ENCODE measurements at regions not wholly inside any gene's neighbourhood (a gene's known extent, or its start where the extent isn't known, plus 50 kb on each side); places are given as distances from the start of the nearest gene placed in this dataset.
A peak's percentile ranks its signal among the peaks of the same experiment; 100 is the strongest.

DNA sequence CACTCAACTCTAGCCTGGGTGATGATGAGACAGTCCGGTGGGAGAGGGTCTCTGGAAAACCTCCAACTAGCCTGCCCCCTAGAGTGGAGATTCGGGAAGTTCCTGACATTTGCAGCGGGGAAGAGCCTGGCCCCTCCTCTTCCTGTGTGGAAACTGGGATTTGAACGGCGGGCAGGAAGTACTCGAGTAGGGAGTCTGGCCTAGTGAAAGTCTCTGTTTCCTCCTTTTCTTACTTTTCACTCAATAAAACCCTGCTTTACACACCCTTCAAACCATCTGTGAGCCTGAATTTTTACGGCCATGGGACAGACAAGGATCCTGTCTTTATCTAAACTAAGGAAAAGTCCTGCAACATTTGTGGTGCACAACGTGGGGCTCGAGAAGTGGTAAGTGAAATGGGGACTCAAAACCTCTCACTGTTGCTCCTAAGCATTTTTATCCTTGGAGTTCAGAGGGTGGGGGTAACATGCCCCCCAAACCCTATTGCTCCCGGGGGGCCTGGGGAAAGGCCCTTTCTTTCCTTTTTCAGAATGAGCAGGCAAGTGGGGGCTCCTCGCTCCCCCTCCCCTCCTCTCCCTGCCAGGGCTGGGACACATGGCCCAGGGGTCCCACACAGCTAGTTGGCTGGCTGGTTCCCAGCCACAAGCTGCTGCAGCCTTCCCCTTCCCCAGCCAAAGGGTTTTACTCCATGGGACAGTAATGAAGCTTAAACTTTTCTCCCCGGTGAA is 224.7 kb upstream of the GBE1 start:
- DNase-seq (ENCODE audit: low read depth): peak; percentile 4

DNA sequence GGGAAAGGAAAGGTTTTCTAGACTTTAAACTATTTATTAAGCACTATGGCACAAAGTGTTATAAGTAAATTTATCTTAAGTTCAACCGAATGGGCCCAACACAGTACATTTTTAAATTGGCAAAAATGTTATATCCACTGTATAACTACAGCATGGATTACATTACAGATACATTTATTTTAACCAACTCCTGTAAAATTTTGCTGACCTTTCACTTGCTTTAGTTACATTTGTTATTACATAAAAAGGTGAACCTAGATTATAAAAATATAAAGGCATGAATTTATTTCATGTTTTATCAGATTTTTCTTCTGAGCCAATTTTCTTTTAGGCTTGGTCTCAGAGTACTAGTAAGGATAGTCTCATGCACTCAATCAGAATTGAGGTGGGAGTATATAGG is 221.9 kb upstream of the GBE1 start:
- DNase-seq (ENCODE audit: low read depth): no peak

DNA sequence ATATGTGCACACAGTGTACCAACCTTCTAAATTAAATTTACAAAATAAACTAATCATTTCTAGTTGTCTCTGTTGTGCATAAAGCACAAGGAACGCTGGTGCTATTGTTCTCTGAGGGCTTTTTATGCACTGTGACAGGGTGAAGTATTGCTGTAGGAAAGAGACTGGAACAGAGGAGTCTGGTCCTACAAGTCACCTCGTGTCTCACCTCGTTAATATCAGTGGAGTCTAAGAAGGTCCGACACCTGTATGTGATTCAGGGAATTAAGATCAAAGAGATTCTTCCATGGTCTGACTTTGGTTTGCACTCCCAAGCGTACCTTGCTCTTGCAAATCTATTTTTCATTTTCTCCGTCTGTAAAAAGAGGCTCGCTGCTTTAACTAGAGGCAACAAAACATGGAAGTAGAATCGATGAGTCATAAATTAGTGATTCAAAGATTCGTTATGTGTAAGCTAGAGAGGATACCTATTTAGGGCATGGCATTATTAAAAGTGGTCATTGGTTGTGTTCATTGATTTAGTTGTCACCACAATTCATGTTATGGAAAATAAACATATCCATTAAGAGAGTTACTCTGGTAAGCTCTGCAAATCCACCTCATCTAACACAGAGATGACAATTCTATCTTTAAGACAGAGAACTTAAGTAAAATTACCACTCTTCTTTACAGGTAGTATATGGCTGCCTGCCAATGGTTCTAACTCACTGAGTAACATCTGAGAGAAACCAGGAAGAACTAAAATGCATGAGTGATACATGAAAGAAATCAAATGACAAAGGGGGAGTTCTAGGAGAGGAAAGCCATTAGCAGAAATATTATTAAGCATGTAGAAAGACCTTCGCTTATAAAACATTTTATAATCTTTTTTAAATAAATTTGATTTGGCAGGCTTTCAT is 219.4 kb upstream of the GBE1 start:
- no peak for DNase-seq (ENCODE audit: low read depth)

DNA sequence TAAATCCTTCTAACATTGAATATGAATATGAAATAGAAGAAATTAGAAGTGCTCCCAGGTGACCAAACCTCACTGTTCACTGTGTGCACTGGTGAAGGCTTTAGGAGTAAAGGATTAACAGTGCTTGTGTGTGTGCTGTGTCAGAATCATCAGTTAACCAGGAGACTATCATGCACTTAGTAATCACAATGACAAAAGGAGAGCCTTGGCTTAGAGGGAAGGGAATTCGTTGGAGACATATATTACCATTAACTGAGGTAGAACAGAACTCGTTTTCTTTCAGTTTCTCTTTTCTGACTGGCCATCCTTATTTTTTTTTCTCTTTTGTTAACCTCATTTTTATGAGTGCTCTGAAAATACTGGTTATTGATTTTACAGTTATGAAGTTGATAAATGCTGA is 213.3 kb upstream of the GBE1 start:
- DNase-seq (ENCODE audit: low read depth): no peak

DNA sequence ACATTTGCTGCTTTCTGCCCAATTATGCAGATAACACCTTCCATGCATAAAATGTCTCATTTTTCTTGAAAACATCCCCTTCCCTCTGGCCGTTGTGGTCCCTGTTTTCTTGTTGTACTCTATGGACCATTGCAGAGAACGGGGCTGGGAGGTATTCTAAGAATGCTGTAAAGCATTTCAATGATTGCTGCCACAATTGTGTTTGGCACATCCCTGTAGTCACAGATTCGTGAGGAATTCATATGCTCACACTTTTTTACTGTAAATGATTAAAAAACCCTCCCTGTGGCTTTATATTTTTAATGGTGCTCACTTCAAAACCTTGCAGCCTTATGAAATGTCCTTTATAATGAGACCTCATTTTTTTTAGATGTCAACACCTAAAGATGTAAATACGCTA is 207.2 kb upstream of the GBE1 start:
- DNase-seq (ENCODE audit: low read depth): no peak

DNA sequence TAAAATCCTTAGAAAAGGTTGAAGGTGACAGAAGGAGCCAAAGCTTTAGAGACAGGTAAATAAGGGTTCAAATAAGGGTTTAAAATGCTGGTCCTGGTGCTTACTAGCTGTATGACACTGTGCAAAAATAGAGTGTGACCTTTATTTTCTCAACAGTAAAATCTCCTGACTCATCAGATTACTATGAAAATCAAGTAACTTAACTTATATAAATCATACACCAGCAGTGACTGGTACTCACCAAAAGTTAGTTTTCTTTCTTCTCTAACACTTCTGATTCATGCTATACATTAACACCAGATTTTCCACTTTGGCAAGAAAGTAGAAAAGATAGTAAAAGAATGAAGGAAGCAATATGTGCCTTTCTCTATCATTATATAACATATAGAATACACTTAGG is 205.9 kb upstream of the GBE1 start:
- DNase-seq (ENCODE audit: low read depth): no peak

DNA sequence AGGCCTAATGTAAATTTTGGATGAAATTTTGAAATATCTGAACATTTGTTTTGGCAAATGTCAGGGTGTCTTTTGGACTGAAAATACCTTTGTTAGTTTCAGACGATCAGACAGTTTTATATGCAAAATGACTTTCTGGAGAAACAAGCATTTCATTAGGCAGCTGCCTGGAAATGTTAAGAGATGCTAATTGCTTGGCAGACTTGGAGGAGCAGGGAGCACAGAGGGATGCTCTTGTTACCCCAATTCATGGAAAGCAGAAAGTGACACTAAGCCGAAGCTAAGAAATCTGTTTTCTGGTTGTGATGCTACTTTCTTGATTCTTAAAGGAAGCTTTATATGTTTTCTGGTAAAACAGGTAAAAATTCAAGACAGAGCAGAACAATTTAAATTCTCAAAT is 204.3 kb upstream of the GBE1 start:
- no peak for DNase-seq (ENCODE audit: low read depth)

DNA sequence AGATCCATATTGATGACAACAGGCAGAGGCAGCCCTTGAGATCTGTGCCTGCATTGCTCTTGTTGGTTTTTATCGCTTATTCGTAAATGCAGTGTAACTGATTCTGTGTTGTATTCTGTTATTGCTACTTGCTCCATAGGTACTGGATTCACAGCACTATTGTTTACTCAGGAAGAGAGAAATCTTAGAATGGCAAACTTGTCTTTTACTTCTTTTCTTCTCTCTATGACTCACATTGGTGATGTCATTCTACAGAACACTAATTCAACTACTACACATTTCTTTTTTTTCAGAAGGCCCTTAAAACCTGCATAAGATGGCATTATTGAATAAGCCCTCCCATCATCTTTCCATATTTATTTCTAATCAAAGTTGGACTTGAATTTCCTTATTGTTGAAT is 201.0 kb upstream of the GBE1 start:
- peak; percentile 53 for DNase-seq (ENCODE audit: low read depth)

DNA sequence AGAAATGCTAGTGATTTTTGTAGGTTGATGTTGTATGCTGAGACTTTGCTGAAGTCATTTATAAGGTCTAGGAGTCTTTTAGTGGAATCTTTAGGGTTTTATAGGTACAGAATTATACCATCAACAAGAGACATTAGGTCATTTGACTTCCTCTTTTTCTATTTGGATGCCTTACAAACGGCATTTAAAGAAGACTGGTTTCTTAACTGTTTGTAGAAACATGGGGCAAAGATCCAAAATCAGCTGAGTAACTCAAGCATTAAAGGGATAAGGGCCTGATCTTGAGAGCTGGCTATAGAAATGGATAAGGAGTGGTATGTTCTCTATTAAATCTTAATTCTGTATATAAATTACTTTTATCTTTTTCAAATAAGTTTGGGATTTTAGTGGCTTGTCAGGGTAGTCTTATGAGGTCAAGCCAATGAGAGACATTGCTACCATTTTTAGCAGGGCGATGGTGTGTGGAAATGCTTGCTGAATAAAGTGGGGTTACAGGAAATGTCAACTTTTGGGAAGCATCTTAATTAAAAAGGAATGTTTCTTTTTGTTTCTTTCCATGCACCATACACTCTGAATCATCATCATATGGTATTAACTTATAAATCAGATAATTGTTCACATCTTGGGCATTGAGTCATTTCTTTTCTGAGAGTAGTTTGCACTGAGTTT is 197.7 kb upstream of the GBE1 start:
- DNase-seq (ENCODE audit: low read depth): no peak

DNA sequence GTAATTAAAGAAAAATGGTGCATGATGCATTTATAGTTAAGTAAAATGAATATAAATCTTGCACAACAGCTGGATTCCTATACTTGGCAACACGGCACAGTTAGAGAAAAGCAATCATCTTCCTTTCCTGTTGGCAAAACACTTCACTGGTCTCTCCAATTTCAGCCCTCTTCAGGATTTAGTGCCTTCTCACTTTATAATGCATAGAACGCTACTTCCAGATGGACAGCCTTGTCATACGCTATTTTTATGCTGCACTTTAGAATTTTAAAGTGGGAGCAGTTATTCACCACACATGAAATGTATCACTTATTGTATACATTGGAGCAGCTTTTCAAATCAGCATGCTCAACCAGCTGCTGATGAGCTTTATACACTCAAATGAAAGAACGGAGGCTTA is 194.4 kb upstream of the GBE1 start:
- DNase-seq (ENCODE audit: low read depth): no peak

DNA sequence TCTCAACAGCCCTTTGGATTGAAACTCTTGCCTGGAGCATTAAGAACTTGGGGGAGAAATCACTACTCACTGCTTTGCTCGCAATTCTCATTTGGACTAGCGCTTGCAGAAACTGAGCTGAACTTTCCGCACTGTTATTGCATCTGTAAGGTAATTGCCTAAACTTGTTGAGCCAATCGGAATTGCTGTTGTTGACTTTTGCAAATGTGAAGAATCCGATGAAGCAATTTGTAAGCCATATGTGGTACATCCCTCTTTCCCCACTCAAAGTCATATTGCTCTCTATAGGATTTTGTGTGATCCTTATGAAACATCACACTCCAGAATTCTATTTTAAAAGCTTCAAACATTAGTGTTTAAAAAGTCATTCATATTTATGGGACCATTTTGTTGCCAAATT is 191.7 kb upstream of the GBE1 start:
- DNase-seq (ENCODE audit: low read depth): no peak

DNA sequence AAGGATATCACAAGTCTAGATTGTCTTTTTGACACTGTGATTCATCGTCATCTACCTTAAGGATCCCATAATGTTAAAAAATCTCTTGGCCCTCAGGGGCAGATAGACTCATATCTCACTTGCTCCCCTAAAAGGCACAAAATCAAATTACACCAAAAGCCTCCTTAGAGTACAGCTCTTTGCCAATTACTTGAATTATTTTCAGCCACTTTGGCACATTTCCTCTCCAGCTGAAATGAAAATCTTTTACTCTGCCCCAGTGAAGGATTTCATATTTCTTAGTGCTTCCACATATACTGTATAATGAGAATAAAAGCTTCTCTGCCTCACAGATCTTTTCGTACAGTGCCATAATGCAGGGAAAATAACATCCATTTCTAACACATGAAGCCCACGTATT is 190.7 kb upstream of the GBE1 start:
- no peak for DNase-seq (ENCODE audit: low read depth)

DNA sequence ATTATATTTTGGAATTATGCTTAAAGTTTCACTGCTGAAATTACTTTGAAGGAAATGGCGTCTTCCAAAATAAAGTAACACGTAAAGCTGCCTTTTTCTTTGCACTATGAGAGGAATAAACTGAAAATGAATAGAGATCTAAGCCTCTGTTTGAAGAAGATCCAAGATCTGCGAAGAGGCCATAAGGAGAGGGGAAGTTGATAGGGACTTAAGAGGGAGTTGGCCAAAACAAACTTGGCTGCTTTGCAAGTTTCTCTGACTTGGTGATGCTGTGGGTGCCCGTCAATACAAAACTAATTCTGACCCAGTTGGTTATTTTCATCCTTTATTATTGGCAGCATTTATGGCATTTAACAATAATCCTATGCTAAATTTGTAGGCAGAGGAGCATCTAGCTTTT is 190.2 kb upstream of the GBE1 start:
- DNase-seq (ENCODE audit: low read depth): no peak

DNA sequence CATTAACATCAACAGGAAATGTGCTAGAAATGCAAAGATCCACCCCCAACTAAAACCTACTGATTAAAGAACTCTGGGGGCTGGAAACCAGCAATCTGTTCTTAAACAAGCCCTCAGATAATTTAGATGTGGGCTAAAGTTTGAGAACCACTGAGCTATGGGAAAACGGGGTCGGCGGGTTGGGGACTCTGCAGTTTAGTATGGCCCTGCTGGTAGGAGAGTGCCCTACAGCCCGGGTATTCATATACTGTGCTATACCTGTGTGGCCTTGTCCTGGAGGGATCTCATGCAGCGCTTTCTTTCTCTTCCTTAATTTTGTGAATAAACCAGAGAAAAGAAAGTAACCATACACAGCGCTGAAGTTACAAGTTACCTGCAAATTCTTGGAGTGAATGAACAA is 189.7 kb upstream of the GBE1 start:
- DNase-seq (ENCODE audit: low read depth): no peak

DNA sequence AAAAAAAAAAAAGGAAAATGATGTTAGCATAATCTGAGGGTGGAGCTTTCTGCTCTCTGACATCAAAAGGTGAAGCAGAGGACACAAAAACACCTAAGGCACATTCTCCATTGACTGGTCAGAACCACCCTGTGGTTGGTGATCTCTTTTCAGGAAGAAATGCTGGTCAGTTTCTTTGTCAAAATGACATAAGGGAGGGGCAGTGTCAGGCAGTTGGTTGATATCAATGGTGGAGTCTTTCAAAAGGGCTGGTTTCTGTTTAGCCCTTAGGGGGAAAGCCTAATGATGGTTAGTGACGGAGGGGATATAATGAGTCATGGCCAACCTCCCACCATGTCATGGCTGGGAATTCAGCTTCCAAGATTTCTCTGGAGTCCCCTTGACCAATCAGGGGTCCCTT is 185.9 kb upstream of the GBE1 start:
- DNase-seq (ENCODE audit: low read depth): no peak

DNA sequence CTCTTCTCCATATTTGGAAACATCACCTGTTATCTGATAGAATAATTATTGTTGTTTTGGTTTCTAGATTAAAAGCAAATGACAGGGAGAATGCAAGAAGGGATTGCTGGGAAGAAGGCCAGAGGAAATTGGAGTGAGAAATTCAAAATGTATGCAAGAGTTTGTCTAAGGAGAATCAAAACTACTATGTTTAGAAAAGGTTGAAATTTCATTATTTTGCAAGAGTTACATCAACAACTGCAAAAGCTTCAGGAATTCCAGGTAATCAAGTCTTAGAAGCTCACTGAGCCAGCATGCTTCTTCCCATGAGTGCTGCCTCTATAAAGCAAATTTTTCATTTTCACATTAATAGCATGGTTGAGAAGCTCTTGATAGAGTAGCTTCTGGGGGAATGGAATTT is 177.2 kb upstream of the GBE1 start:
- no peak for DNase-seq (ENCODE audit: low read depth)

DNA sequence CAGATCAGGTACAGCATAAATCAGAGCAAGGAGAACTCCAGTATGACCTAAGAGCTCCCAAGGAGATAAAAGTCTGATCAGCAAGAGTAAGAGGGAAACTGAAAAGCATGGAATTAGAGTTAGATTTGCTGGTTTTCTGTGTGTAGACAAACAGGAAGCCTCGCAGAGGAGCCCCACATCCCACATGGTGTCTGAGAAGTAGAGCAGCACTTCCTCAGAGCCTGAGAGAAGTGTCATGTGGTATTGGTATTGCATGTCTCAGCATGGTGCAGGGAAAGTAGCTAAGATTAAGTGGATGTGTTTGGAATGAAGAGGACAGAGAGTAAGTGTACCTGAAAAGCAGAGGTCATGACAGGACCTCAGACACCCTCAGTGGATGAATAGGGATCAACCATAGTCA is 175.4 kb upstream of the GBE1 start:
- no peak for DNase-seq (ENCODE audit: low read depth)

DNA sequence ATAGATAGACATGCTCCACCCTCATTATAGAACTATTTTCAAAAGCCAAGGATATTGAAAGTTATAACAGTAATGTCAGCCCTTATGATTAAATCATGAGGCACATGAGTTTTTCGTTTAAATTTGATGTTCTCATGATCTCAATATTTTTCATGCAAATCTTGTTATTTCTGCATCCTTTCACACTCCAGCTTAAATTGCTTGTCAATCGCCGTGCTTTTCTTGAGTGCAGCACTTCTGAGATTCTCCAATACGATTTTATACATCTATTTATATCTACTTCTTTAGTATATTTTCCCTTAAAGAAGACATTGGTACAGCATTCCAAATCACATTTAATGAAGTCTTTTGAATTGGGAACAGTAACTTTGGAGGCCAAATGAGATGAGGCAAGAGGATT is 171.2 kb upstream of the GBE1 start:
- no peak for DNase-seq (ENCODE audit: low read depth)

DNA sequence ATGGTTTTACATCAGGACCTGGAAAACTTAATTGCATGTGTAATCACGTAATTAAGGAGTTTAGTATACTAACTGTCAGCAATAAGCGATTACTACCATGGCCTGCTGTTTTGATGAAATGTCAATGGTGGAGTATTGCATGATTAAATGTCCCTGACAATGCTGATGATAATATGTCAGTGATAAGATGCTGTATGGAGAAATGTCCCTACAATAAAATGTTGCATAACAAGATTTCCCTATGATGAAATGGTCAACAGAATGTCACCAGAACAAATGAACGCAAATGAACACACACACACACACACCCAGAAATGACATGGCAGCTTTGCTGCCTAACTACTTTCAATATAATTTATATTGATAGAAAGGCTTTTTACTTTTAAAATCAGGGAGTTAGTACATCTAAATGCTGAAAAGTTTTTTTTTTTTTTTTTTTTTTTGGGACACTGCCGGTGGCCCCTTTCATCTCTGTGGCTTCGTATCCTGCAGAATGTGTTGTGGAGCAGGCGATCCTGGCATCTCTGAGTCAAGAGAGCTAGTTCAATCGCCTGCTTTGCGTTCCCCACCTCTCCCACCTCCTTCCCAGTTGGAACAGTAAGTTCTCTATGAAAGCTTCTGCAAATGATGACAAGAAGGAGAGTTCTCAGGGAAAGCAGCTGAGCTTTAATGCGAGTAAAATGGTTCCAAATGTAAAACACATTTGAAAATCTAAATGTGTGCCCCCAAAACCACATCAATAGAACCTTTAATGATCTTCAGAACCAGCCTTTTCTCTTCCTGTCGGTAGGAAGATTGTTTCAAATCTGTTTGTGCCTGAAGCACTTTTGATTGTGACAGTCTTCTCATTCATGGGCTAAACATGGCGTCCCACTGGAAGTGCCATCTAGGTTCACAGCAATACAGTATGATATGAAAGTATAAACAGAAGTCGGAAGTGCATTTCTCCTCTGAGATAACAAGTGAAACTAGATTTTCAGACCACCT is 170.1 kb upstream of the GBE1 start:
- DNase-seq (ENCODE audit: low read depth): no peak

DNA sequence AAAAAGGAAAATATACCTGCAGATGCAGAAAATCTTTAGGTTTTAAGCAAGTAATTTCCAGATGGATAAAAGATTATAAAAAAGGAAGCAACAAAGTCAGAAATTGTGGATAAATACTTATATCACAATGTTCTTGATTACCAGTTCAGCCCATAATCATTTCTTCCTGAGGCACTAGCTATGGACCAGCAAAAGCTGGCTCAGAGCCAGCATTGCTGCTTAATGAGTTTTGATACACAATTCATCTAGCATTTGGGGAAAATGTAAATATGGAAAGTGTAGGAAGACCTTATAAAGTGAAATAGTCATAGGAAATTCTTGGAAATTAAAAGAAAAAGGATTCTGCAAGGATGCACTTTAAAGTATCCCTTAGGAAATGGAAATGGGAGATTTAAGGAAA is 168.3 kb upstream of the GBE1 start:
- DNase-seq (ENCODE audit: low read depth): no peak

DNA sequence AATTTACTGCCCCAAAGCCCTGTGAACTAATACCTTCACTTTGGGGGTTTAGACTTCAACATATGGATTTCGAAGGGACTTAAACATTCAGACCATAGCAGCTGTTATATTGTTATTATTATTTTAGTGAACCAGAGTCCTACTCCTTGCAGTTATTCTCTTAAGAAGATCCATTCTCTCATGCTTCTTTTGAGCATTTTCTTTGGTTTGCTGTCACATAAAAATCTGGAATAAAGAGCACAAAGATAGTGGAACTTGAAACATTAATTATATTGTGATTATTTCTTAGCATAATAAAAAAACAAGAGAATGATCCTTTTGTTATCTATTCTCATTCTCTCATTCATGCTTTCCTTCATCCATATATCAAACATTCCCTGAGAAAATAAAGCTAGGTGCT is 166.4 kb upstream of the GBE1 start:
- no peak for DNase-seq (ENCODE audit: low read depth)
